Neural cell (in vitro differentiated cells): ENCODE measurements at regions not wholly inside any gene's neighbourhood (a gene's known extent, or its start where the extent isn't known, plus 50 kb on each side); places are given as distances from the start of the nearest gene placed in this dataset.

Source experiments
- H2AFZ ChIP-seq: fragments of 200-600, 300-800 bp; sonication (generic), shearing (Covaris generic); 2 replicates; pipeline ENCODE4 v1.6.0; 2014; ENCODE audit warnings: low read depth, mild to moderate bottlenecking, antibody characterized with exemption, low read length, moderate library complexity
- H3F3A ChIP-seq: fragments of 200-600 bp; shearing (Covaris generic); 2 replicates; pipeline ENCODE4 v1.6.1; 2016; ENCODE audit warnings: mild to moderate bottlenecking, moderate library complexity, mixed read lengths, antibody characterized with exemption, low read length; ENCODE audit not compliant: insufficient read depth, poor library complexity, severe bottlenecking
- H3K27ac ChIP-seq: fragments of 200-600, 300-800 bp; sonication (generic), shearing (Covaris generic); 2 replicates; pipeline ENCODE4 v1.5.1; 2014; ENCODE audit warnings: mild to moderate bottlenecking, low read length, moderate library complexity
- H3K27me3 ChIP-seq: fragments of 300-800, 200-600 bp; sonication (generic), shearing (Covaris generic); 2 replicates; pipeline ENCODE4 v1.6.0; 2014; ENCODE audit warnings: mild to moderate bottlenecking, low read depth, low read length, moderate library complexity; ENCODE audit not compliant: insufficient read depth
- H3K36me3 ChIP-seq: fragments of 300-800, 200-600 bp; sonication (generic), shearing (Covaris generic); 2 replicates; pipeline ENCODE4 v1.5.1; 2014; ENCODE audit warnings: mild to moderate bottlenecking, antibody characterized with exemption, low read length, moderate library complexity; ENCODE audit not compliant: insufficient read depth
- H3K4me2 ChIP-seq: fragments of 300-800, 200-600 bp; sonication (generic), shearing (Covaris generic); 2 replicates; pipeline ENCODE4 v1.6.0; 2014; ENCODE audit warnings: mild to moderate bottlenecking, low read length
- H3K4me3 ChIP-seq: fragments of 300-800, 200-600 bp; sonication (generic), shearing (Covaris generic); 2 replicates; pipeline ENCODE4 v1.5.1; 2014; ENCODE audit warnings: mild to moderate bottlenecking, low read length, moderate library complexity
- H3K79me2 ChIP-seq: fragments of 200-600 bp; shearing (Covaris generic); replicated peaks from 2 replicates; pipeline ENCODE4 v1.6.0; 2014; ENCODE audit warnings: mild to moderate bottlenecking, low read length, moderate library complexity; ENCODE audit not compliant: insufficient read depth
- H3K9ac ChIP-seq: fragments of 300-800, 200-600 bp; sonication (generic), shearing (Covaris generic); 2 replicates; pipeline ENCODE4 v1.6.1; 2016; ENCODE audit warnings: mild to moderate bottlenecking, low read length, mixed read lengths
- H3K9me2 ChIP-seq: fragments of 200-600 bp; shearing (Covaris generic); 2 replicates; pipeline ENCODE4 v1.6.1; 2016; ENCODE audit warnings: mild to moderate bottlenecking, low read length, mixed read lengths; ENCODE audit not compliant: insufficient read depth
- H3K9me3 ChIP-seq: fragments of 200-600, 300-800 bp; sonication (generic), shearing (Covaris generic); 2 replicates; pipeline ENCODE4 v1.6.1; 2016; ENCODE audit warnings: mild to moderate bottlenecking, mixed run types, low read length, moderate library complexity, mixed read lengths
- H4K20me1 ChIP-seq: fragments of 200-600 bp; shearing (Covaris generic); 2 replicates; pipeline ENCODE4 v1.6.1; 2016; ENCODE audit warnings: mild to moderate bottlenecking, mixed run types; ENCODE audit not compliant: insufficient read depth
- EP300 ChIP-seq: fragments of 450-650 bp; conservative IDR thresholded peaks from 2 replicates; pipeline ENCODE4 v1.6.1; 2014; ENCODE audit warnings: antibody characterized with exemption, mild to moderate bottlenecking, moderate library complexity; ENCODE audit not compliant: poor library complexity, severe bottlenecking
- EZH2 ChIP-seq: fragments of 200-600, 300-800 bp; shearing (Covaris generic), sonication (generic); IDR thresholded peaks from 2 replicates; pipeline ENCODE4 v1.6.1; 2014; ENCODE audit warnings: antibody characterized with exemption, low read length, borderline replicate concordance, mild to moderate bottlenecking; ENCODE audit not compliant: insufficient read depth, poor library complexity, severe bottlenecking
- MXI1 ChIP-seq: fragments of 450-650 bp; conservative IDR thresholded peaks from 2 replicates; pipeline ENCODE4 v1.6.1; 2014; ENCODE audit warnings: antibody characterized with exemption, mild to moderate bottlenecking; ENCODE audit not compliant: poor library complexity, severe bottlenecking
- POLR2AphosphoS5 ChIP-seq: IDR thresholded peaks from 2 replicates; pipeline ENCODE4 v1.6.1; 2012
- RAD21 ChIP-seq: fragments of 450-650 bp; conservative IDR thresholded peaks from 2 replicates; pipeline ENCODE4 v1.6.1; 2014; ENCODE audit warnings: antibody characterized with exemption, mild to moderate bottlenecking, moderate library complexity
- SMC3 ChIP-seq: fragments of 450-650 bp; conservative IDR thresholded peaks from 2 replicates; pipeline ENCODE4 v1.6.1; 2014; ENCODE audit warnings: antibody characterized with exemption, mild to moderate bottlenecking, moderate library complexity; ENCODE audit not compliant: poor library complexity
- TAF1 ChIP-seq: IDR thresholded peaks from 2 replicates; pipeline ENCODE4 v1.6.1; 2012; ENCODE audit warnings: low read depth
- TF ChIP-seq, protein P1 (sequence below): fragments of 450-650 bp; IDR thresholded peaks from 2 replicates; pipeline ENCODE4 v1.5.1; 2014; ENCODE audit warnings: antibody characterized with exemption, mild to moderate bottlenecking, moderate library complexity; ENCODE audit not compliant: poor library complexity, severe bottlenecking
- TF ChIP-seq, protein P2 (sequence below): IDR thresholded peaks from 2 replicates; pipeline ENCODE4 v1.6.1; 2012; ENCODE audit warnings: borderline replicate concordance

DNA sequence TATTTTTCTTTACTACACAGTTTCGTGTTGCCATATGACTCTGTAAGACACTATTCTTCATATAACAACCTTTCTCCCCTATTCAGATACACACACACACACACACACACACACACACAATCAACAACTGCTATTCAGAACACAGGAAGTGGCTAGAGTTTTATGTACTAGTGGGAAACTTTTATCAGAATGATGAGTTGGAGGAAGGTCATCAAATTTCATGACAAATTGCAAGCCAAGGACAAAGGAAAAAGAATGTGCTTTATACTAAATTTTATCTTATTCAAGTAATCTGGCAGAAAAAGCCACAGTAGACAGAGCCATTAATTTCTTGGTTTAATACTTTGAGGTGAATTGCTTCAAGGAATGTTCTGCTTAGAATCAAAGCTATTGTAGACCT lies 899.8 kb downstream of the ROBO2 start:
- Histone ChIP-seq H3K9ac (no peak overlapping the region), H4K20me1 (no peaks in the 10 kb centered on the region), H3K4me2 (no peak overlapping the region), H3K79me2 (no peaks in the 10 kb centered on the region), H3K4me3 (no peak overlapping the region), H3K27ac (no peak overlapping the region), H3K9me3 (no peaks in the 10 kb centered on the region), H2AFZ (no peak overlapping the region), H3K27me3 (no peaks in the 10 kb centered on the region), H3K9me2 (no peaks in the 10 kb centered on the region), H3F3A (no peaks in the 10 kb centered on the region), H3K36me3 (no peaks in the 10 kb centered on the region)
- TF ChIP-seq, protein P1, sequence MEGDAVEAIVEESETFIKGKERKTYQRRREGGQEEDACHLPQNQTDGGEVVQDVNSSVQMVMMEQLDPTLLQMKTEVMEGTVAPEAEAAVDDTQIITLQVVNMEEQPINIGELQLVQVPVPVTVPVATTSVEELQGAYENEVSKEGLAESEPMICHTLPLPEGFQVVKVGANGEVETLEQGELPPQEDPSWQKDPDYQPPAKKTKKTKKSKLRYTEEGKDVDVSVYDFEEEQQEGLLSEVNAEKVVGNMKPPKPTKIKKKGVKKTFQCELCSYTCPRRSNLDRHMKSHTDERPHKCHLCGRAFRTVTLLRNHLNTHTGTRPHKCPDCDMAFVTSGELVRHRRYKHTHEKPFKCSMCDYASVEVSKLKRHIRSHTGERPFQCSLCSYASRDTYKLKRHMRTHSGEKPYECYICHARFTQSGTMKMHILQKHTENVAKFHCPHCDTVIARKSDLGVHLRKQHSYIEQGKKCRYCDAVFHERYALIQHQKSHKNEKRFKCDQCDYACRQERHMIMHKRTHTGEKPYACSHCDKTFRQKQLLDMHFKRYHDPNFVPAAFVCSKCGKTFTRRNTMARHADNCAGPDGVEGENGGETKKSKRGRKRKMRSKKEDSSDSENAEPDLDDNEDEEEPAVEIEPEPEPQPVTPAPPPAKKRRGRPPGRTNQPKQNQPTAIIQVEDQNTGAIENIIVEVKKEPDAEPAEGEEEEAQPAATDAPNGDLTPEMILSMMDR, result no peak
- no peak for TF ChIP-seq POLR2AphosphoS5
- no peak for TF ChIP-seq EP300
- TF ChIP-seq MXI1, result no peak
- TF ChIP-seq, protein P2, sequence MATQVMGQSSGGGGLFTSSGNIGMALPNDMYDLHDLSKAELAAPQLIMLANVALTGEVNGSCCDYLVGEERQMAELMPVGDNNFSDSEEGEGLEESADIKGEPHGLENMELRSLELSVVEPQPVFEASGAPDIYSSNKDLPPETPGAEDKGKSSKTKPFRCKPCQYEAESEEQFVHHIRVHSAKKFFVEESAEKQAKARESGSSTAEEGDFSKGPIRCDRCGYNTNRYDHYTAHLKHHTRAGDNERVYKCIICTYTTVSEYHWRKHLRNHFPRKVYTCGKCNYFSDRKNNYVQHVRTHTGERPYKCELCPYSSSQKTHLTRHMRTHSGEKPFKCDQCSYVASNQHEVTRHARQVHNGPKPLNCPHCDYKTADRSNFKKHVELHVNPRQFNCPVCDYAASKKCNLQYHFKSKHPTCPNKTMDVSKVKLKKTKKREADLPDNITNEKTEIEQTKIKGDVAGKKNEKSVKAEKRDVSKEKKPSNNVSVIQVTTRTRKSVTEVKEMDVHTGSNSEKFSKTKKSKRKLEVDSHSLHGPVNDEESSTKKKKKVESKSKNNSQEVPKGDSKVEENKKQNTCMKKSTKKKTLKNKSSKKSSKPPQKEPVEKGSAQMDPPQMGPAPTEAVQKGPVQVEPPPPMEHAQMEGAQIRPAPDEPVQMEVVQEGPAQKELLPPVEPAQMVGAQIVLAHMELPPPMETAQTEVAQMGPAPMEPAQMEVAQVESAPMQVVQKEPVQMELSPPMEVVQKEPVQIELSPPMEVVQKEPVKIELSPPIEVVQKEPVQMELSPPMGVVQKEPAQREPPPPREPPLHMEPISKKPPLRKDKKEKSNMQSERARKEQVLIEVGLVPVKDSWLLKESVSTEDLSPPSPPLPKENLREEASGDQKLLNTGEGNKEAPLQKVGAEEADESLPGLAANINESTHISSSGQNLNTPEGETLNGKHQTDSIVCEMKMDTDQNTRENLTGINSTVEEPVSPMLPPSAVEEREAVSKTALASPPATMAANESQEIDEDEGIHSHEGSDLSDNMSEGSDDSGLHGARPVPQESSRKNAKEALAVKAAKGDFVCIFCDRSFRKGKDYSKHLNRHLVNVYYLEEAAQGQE, result no peak
- TF ChIP-seq RAD21, result no peak
- no peak for TF ChIP-seq TAF1
- TF ChIP-seq EZH2, result no peak
- TF ChIP-seq SMC3, result no peak

DNA sequence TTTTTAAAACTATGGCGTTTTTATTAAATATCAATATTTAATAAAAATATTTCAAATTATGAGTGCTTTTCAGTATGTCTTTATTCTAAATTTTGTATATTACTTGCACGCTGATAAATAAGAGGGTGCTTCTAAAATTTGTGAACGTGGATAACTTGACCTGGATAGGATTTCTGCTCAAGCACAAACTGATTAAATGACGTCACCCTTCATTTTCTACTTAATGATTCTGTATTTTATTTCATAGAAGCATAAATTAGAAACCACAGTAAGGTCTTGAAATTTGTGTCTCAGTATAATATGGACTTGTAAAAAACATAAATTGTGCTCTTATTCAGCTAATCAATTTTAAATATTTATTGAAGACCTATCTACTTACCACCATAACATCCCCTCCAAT lies 903.7 kb downstream of the ROBO2 start:
- Histone ChIP-seq H3K9me2 (no peaks in the 10 kb centered on the region), H3F3A (no peaks in the 10 kb centered on the region), H3K27ac (no peak overlapping the region), H3K4me3 (no peak overlapping the region), H3K79me2 (no peaks in the 10 kb centered on the region), H3K9me3 (no peaks in the 10 kb centered on the region), H4K20me1 (no peaks in the 10 kb centered on the region), H3K27me3 (no peaks in the 10 kb centered on the region), H2AFZ (no peak overlapping the region), H3K9ac (no peak overlapping the region), H3K36me3 (no peaks in the 10 kb centered on the region), H3K4me2 (no peak overlapping the region)
- TF ChIP-seq TAF1 (no peak), MXI1 (no peak), RAD21 (no peak), EZH2 (no peak), POLR2AphosphoS5 (no peak), EP300 (no peak), SMC3 (no peak)
- TF ChIP-seq, protein P1, result no peak
- TF ChIP-seq, protein P2, result no peak
